ENCODE measurements at regions not wholly inside any gene's neighbourhood (a gene's known extent, or its start where the extent isn't known, plus 50 kb on each side); places are given as distances from the start of the nearest gene placed in this dataset.

DNA sequence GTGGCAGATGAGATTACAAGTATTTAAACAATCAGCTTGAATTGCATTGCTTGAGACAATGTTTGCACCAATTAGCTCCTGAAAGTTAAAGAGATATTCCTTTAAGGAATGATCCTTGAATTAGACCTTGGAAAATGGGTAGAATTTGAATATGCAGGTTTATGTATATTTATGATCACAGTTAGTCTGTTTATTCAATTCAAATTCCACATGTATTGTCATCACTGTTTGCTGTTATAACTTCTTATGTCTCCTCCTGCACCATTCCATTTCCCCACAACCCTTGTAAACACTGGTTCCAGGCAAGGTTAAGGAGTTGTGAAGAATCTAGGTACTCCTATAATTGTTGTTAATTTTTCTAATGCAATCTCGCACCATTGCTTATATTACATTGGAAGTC is 518.2 kb upstream of the PBX1 start:
- TF ChIP-seq RFX5 (IDR thresholded peaks at IDR 0.05; ENCODE audit: low read length) = no peak
- no peak for TF ChIP-seq NRF1 (IDR thresholded peaks at IDR 0.05; ENCODE audit: low read depth, low read length)
- TF ChIP-seq, protein P1, sequence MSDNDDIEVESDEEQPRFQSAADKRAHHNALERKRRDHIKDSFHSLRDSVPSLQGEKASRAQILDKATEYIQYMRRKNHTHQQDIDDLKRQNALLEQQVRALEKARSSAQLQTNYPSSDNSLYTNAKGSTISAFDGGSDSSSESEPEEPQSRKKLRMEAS (IDR thresholded peaks at IDR 0.05; ENCODE audit: low read depth) = no peak
- no peak for TF ChIP-seq EZH2phosphoT487 (IDR thresholded peaks at IDR 0.05; ENCODE audit: borderline replicate concordance, low read depth)

Measured in SK-N-SH (cell line).